ENCODE measurements at regions not wholly inside any gene's neighbourhood (a gene's known extent, or its start where the extent isn't known, plus 50 kb on each side); places are given as distances from the start of the nearest gene placed in this dataset.

DNA sequence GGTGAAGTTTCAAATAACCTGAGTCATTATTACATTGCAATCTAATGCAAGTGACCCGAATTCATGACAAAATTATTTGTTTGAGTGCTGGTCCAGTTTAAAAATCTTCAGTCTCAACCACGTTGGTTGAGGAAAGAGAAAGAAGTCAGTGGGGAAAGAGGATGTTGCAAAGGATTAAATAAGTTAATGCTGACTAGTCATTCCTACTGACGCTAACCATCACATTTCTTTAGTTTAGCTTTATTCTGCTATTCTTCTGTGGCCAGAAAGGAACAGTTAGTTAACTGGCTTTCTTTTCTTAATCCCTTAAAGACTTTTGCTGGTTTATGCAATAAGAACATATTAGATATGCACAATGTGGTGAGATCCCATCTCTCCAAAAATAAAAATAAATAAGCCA lies 143.8 kb upstream of the FAM83B start:
- intact Hi-C loops (cut with DNase I), result no loop called here
- WGBS, 2 donors, result 53 to 81% methylated on average over 3 of the region's 3 CpGs
- no peak overlapping the region for H3K27ac ChIP-seq
- no peak overlapping the region for H3K4me3 ChIP-seq
- TF ChIP-seq POLR2A (IDR thresholded peaks at IDR 0.05), result no peak
- TF ChIP-seq, protein P1, sequence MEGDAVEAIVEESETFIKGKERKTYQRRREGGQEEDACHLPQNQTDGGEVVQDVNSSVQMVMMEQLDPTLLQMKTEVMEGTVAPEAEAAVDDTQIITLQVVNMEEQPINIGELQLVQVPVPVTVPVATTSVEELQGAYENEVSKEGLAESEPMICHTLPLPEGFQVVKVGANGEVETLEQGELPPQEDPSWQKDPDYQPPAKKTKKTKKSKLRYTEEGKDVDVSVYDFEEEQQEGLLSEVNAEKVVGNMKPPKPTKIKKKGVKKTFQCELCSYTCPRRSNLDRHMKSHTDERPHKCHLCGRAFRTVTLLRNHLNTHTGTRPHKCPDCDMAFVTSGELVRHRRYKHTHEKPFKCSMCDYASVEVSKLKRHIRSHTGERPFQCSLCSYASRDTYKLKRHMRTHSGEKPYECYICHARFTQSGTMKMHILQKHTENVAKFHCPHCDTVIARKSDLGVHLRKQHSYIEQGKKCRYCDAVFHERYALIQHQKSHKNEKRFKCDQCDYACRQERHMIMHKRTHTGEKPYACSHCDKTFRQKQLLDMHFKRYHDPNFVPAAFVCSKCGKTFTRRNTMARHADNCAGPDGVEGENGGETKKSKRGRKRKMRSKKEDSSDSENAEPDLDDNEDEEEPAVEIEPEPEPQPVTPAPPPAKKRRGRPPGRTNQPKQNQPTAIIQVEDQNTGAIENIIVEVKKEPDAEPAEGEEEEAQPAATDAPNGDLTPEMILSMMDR (IDR thresholded peaks at IDR 0.05), result no peak
- no peak for ATAC-seq
- no peak for DNase-seq
- H3K27me3 ChIP-seq, result no peaks in the 10 kb centered on the region
- H3K36me3 ChIP-seq (replicated peaks in 1 of 2; ENCODE audit: insufficient read depth in 1 of 2, low read depth in 2 of 2), result no peaks in the 10 kb centered on the region
- peaks cover 7% of the 10 kb centered on the region for H3K4me1 ChIP-seq
- no peaks in the 10 kb centered on the region for H3K9me3 ChIP-seq

DNA sequence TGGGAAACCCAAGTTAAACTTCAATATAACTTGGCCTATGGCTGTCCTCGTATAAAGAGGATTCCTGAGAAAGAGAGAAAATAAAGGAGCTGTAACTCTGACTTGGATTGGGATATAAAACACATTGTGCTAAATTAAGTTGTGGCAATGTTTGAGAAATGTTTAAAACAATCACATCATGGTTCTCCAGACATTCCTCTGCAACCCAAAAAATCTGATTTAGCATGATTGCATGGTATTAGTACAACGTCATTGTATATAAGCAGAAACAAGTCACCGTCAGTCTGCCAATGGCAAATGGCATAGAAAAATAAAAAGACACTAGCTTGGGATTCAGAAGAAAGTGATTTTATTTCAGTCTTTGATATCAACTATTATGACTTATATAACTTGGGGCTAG lies 140.2 kb upstream of the FAM83B start:
- 89 to 91% methylated on average over 3 of the region's 3 CpGs for WGBS, 2 donors
- H3K4me3 ChIP-seq, result no peak overlapping the region
- no peak for DNase-seq
- TF ChIP-seq, protein P1 (IDR thresholded peaks at IDR 0.05), result no peak
- TF ChIP-seq POLR2A (IDR thresholded peaks at IDR 0.05), result no peak
- H3K27me3 ChIP-seq, result no peaks in the 10 kb centered on the region
- H3K4me1 ChIP-seq, result peaks cover 22% of the 10 kb centered on the region
- no peaks in the 10 kb centered on the region for H3K36me3 ChIP-seq (replicated peaks in 1 of 2; ENCODE audit: insufficient read depth in 1 of 2, low read depth in 2 of 2)
- intact Hi-C loops (cut with DNase I), result no loop called here
- ATAC-seq, result no peak
- no peak overlapping the region for H3K27ac ChIP-seq
- no peaks in the 10 kb centered on the region for H3K9me3 ChIP-seq

DNA sequence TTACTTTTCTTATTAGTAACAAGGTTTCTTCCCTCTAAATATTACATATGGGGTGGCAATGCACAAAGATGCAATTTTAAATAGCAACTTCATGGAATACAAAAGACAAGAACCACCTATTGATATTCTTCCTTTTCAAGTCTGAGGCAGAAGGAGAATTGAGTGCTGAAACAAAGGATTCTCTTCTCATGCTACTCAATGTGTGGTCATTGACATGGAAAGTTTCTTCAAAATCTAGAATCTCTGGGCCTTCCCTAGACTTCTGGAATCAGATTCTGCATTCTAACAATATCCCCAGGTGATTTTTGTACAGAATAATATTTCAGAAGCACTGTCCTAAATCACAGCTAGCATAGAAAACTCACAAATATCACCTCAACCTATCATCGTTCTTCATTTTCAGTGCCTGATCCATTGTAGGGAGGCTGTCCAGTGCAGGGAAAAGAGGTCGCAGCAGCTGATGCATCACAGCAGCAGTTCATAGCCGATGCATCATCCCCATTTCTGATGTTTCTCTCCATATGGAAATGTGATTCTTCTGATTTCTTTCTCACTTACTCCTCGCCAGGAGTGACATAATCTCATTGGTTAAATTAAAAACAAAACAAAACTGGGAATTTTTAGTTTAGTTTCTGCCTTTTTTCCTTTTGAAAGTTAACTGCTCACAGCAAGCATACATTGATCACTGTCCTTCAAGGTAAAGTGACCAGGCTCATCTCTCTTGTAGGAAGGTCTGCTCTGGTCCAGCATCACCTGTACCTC lies 139.5 kb upstream of the FAM83B start:
- no peak for DNase-seq
- 89 to 91% methylated on average over 4 of the region's 4 CpGs for WGBS, 2 donors
- H3K27ac ChIP-seq, result no peak overlapping the region

DNA sequence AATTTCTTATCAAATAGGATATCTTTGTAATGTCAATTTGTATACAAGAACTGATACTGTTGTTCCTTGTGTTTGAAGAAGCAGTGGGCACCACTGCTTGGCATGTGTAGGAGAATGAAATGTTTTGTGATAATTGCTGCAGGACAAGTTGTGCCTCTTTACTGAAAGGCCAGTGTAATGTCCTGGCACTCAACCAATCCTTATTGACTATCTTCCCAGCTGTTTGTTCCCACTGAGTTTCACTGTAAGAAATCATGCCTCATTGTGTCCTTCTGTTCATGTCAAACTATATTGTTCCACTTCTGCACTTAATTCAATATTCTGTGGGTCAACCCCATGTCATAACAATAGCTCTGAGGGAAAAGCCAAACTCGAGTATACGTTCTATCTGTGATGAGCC lies 136.1 kb upstream of the FAM83B start:
- intact Hi-C loops (cut with DNase I), result no loop called here
- DNase-seq, result peak; percentile 33 to 78 (median 52)
- no peaks in the 10 kb centered on the region for H3K9me3 ChIP-seq
- H3K27ac ChIP-seq, result peak overlapping the region in 3 of 4 donors; percentile 34 to 53 (median 48)
- peak; percentile 92 for ATAC-seq
- 2 to 3% methylated on average over 2 of the region's 2 CpGs for WGBS, 2 donors
- no peaks in the 10 kb centered on the region for H3K27me3 ChIP-seq
- no peaks in the 10 kb centered on the region for H3K36me3 ChIP-seq (replicated peaks in 1 of 2; ENCODE audit: insufficient read depth in 1 of 2, low read depth in 2 of 2)
- peaks cover 29% of the 10 kb centered on the region for H3K4me1 ChIP-seq
- no peak overlapping the region for H3K4me3 ChIP-seq
- TF ChIP-seq POLR2A (IDR thresholded peaks at IDR 0.05), result no peak
- TF ChIP-seq, protein P1 (IDR thresholded peaks at IDR 0.05), result no peak

More for the DNA sequence above, 139.5 kb upstream of the FAM83B start:
- TF ChIP-seq POLR2A (IDR thresholded peaks at IDR 0.05), result no peak
- TF ChIP-seq, protein P1 (IDR thresholded peaks at IDR 0.05), result no peak
- H3K27me3 ChIP-seq, result no peaks in the 10 kb centered on the region
- no peaks in the 10 kb centered on the region for H3K9me3 ChIP-seq
- no peaks in the 10 kb centered on the region for H3K36me3 ChIP-seq (replicated peaks in 1 of 2; ENCODE audit: insufficient read depth in 1 of 2, low read depth in 2 of 2)
- no peak for ATAC-seq
- H3K4me1 ChIP-seq, result peaks cover 22% of the 10 kb centered on the region
- intact Hi-C loops (cut with DNase I), result no loop called here
- no peak overlapping the region for H3K4me3 ChIP-seq

DNA sequence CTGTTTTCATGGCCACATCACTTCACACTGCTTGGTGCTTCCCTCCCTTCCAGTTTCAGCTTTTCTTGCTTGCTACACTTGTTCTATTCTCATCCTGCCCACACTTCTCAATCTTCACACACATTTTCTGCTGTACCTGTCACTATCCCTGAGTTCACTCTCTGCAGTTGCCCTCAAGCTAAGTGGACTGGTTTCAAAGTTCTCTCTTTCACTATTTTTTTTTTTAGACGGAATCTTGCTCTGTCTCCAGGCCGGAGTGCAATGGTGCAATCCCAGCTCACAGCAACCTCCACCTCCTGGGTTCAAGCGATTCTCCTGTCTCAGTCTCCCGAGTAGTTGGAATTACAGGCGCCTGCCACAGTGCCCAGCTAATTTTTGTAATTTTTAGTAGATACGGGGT lies 130.6 kb upstream of the FAM83B start:
- Histone ChIP-seq H3K27me3 (no peaks in the 10 kb centered on the region), H3K9me3 (no peaks in the 10 kb centered on the region), H3K4me1 (peaks cover 28% of the 10 kb centered on the region), H3K27ac (no peak overlapping the region), H3K4me3 (no peak overlapping the region), H3K36me3 (replicated peaks in 1 of 2; ENCODE audit: insufficient read depth in 1 of 2, low read depth in 2 of 2) (no peaks in the 10 kb centered on the region)
- no peak for TF ChIP-seq POLR2A (IDR thresholded peaks at IDR 0.05)
- TF ChIP-seq, protein P1 (IDR thresholded peaks at IDR 0.05), result no peak
- ATAC-seq (no peak), DNase-seq (no peak)
- 91 to 95% methylated on average over 6 of the region's 6 CpGs for WGBS, 2 donors
- intact Hi-C loops (cut with DNase I), result no loop called here

Data from body of pancreas (tissue), 4 donors.